ENCODE measurements at regions not wholly inside any gene's neighbourhood (a gene's known extent, or its start where the extent isn't known, plus 50 kb on each side); places are given as distances from the start of the nearest gene placed in this dataset.

DNA sequence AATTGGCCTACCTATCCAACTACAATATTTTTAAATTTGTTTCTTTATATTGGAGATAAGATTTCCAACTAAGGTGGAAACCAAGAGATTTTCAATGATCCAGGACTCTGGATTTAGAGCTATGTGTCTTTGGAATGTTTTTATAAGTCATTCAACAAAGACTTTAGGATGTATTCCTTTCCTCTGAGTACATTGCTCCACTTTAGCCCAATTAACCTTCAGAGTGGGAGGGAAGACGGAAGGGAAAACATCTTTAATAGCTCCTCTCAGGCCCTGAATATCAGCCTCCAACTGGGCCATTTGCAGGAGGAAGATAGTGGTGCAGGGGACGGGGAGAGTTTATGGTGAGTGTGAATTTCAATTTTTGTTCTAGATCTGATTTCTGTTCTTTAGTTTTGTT, 239.2 kb downstream of the PIK3R1 start:
- Histone ChIP-seq H3K9me3 (ENCODE audit: control insufficient read depth in 1 of 2, insufficient read depth in 1 of 2, low read depth in 1 of 2, low read length in 2 of 2) (no peaks in the 10 kb centered on the region; a peak in 1 of 4 replicates), H3K79me2 (ENCODE audit: insufficient read depth, low read length) (no peaks in the 10 kb centered on the region), H3K4me3 (replicated peaks in 1 of 2; ENCODE audit: low read depth in 1 of 2, low read length in 2 of 2) (no peak overlapping the region), H3K4me1 (ENCODE audit: control insufficient read depth in 1 of 2, insufficient read depth in 2 of 2, low read length in 2 of 2) (peaks cover 3 to 35% of the 10 kb centered on the region in 2 experiments; a peak in 2 of 4 replicates), H3K36me3 (ENCODE audit: control insufficient read depth in 1 of 2, insufficient read depth in 2 of 2, low read length in 2 of 2) (no peaks in the 10 kb centered on the region), H2AFZ (ENCODE audit: low read depth, low read length, poor library complexity, severe bottlenecking) (peak overlapping the region; percentile 3), H3K27me3 (ENCODE audit: insufficient read depth, low read length) (no peaks in the 10 kb centered on the region), H3K27ac (ENCODE audit: low read depth, low read length) (no peak overlapping the region), H3K4me2 (ENCODE audit: low read length) (peak overlapping the region; percentile 29), H3K9ac (ENCODE audit: low read length) (no peak overlapping the region), H3K9me2 (ENCODE audit: insufficient read depth) (no peaks in the 10 kb centered on the region), H4K20me1 (ENCODE audit: insufficient read depth) (no peaks in the 10 kb centered on the region)
- no peak for ATAC-seq
- POLR2A ChIA-PET = no interaction called here
- RAD21 ChIA-PET (ENCODE audit: low non-redundant PET in 1 of 2, low total read pairs in 2 of 2, uncharacterized antibody in 2 of 2, unreplicated experiment in 2 of 2) = no interaction called here
- no peak for DNase-seq (ENCODE audit: low read depth, low spot score)
- CTCF ChIA-PET = no interaction called here
- no TSS peak for BruUV-seq (replicated peaks)
- intact Hi-C loops (cut with micrococcal nuclease) = loop anchor here (5.0 kb wide), 1 partner anchor 508 kb away; no protein-coding TSS in a partner anchor
- TF ChIP-seq RAD21 (IDR thresholded peaks at IDR 0.05; ENCODE audit: low read depth) (no peak), POLR2A (IDR thresholded peaks at IDR 0.05; ENCODE audit: borderline replicate concordance, extremely low read depth, insufficient read depth, insufficient read length) (no peak), SP1 (IDR thresholded peaks at IDR 0.05; ENCODE audit: low read depth) (no peak), MAX (IDR thresholded peaks at IDR 0.05) (no peak), SIN3A (IDR thresholded peaks at IDR 0.05; ENCODE audit: low read depth) (no peak), ZFX (IDR thresholded peaks at IDR 0.05) (no peak), FOSL1 (IDR thresholded peaks at IDR 0.05; ENCODE audit: low read depth) (no peak), JUND (IDR thresholded peaks at IDR 0.05) (no peak), EZH2phosphoT487 (IDR thresholded peaks at IDR 0.05; ENCODE audit: borderline replicate concordance) (no peak), YY1 (IDR thresholded peaks at IDR 0.05; ENCODE audit: extremely low read depth, insufficient replicate concordance, low read depth, low read length) (no peak), POLR2AphosphoS5 (IDR thresholded peaks at IDR 0.05; ENCODE audit: low read depth, low read length) (no peak), TCF7L2 (IDR thresholded peaks at IDR 0.05; ENCODE audit: borderline replicate concordance, extremely low read depth, insufficient read depth, insufficient read length) (no peak), REST (IDR thresholded peaks at IDR 0.05; ENCODE audit: low read depth) (no peak)
- TF ChIP-seq, protein P1, sequence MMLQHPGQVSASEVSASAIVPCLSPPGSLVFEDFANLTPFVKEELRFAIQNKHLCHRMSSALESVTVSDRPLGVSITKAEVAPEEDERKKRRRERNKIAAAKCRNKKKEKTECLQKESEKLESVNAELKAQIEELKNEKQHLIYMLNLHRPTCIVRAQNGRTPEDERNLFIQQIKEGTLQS (IDR thresholded peaks at IDR 0.05) = no peak

All from HCT116 (cell line).